Mucosa of descending colon (tissue), 3 donors: ENCODE measurements at regions not wholly inside any gene's neighbourhood (a gene's known extent, or its start where the extent isn't known, plus 50 kb on each side); places are given as distances from the start of the nearest gene placed in this dataset.

Experiments used
- ATAC-seq: fragments of 200-7000 bp; cut with Tn5 transposase; one replicate; pipeline ENCODE4 v1.9.1; 2020; ENCODE audit warnings: mild to moderate bottlenecking, moderate library complexity
- DNase-seq, 3 donors: peaks; one replicate each; pipeline ENCODE4 v3.0.0-alpha.2; 2020
- H3K36me3 ChIP-seq: fragments of 200-600 bp; one replicate; pipeline ENCODE4 v1.8.0; 2021; ENCODE audit warnings: low read depth, mild to moderate bottlenecking
- H3K4me1 ChIP-seq: fragments of 200-600 bp; one replicate; pipeline ENCODE4 v1.8.0; 2021; ENCODE audit warnings: low read depth, mild to moderate bottlenecking
- H3K4me3 ChIP-seq: fragments of 200-600 bp; one replicate; pipeline ENCODE4 v1.8.0; 2021; ENCODE audit warnings: mild to moderate bottlenecking
- H3K9me3 ChIP-seq: fragments of 200-600 bp; one replicate; pipeline ENCODE4 v1.8.0; 2021; ENCODE audit warnings: mild to moderate bottlenecking
- CTCF ChIP-seq: fragments of 200-600 bp; IDR thresholded peaks from one replicate; pipeline ENCODE4 v1.8.0; 2022; ENCODE audit warnings: antibody characterized with exemption, mild to moderate bottlenecking
- intact Hi-C, 2 donors: fragments of 100-400 bp; cut with DNase I in 1 of 2; cut with micrococcal nuclease in 1 of 2; formaldehyde crosslinking; loops; one replicate each; pipeline versions ENCODE4 v1.11.0 to v1.11.1; 2022; cut with DNase I, micrococcal nuclease
- donor health status: DM: no; HTN: no; CAD: no; lungs with moderate emphysema.
- donor health status: DM: no; HTN: no; CAD: no.
- donor health status: DM: no; HTN: yes; CAD: no.

- no peaks in the 10 kb centered on the region for H3K9me3 ChIP-seq
- intact Hi-C loops, result no loop called here
- DNase-seq, result no peak
- TF ChIP-seq CTCF, result no peak
- H3K4me1 ChIP-seq, result no peaks in the 10 kb centered on the region
- ATAC-seq, result no peak
- no peaks in the 10 kb centered on the region for H3K36me3 ChIP-seq
- no peak overlapping the region for H3K4me3 ChIP-seq
Observed at GRCh38 chr1:200330741-200331428, 79.0 kb downstream of the ZNF281 start.

GRCh38 chr1:200329208-200329882 lies 80.5 kb downstream of the ZNF281 start:
- Histone ChIP-seq H3K36me3 (no peaks in the 10 kb centered on the region), H3K4me3 (no peak overlapping the region), H3K4me1 (no peaks in the 10 kb centered on the region), H3K9me3 (no peaks in the 10 kb centered on the region)
- ATAC-seq (no peak), DNase-seq (no peak)
- intact Hi-C loops, result no loop called here
- TF ChIP-seq CTCF, result no peak

GRCh38 chr1:200328379-200328778 lies 81.5 kb downstream of the ZNF281 start:
- no peak for DNase-seq
- H3K9me3 ChIP-seq, result no peaks in the 10 kb centered on the region
- no peak overlapping the region for H3K4me3 ChIP-seq
- H3K36me3 ChIP-seq, result no peaks in the 10 kb centered on the region
- intact Hi-C loops, result no loop called here
- no peak for TF ChIP-seq CTCF
- H3K4me1 ChIP-seq, result no peaks in the 10 kb centered on the region
- ATAC-seq, result no peak

- no peaks in the 10 kb centered on the region for H3K36me3 ChIP-seq
- TF ChIP-seq CTCF, result no peak
- no peak for ATAC-seq
- no peak for DNase-seq
- H3K9me3 ChIP-seq, result no peaks in the 10 kb centered on the region
- intact Hi-C loops, result no loop called here
- no peaks in the 10 kb centered on the region for H3K4me1 ChIP-seq
- H3K4me3 ChIP-seq, result no peak overlapping the region
Observed at GRCh38 chr1:200323856-200324400, 85.9 kb downstream of the ZNF281 start.

GRCh38 chr1:200319148-200319547 lies 90.7 kb downstream of the ZNF281 start:
- TF ChIP-seq CTCF, result no peak
- no peak for ATAC-seq
- H3K4me3 ChIP-seq, result no peak overlapping the region
- H3K9me3 ChIP-seq, result no peaks in the 10 kb centered on the region
- no peaks in the 10 kb centered on the region for H3K36me3 ChIP-seq
- H3K4me1 ChIP-seq, result no peaks in the 10 kb centered on the region
- intact Hi-C loops, result no loop called here
- no peak for DNase-seq
